Osteocyte (in vitro differentiated cells): ENCODE measurements at regions not wholly inside any gene's neighbourhood (a gene's known extent, or its start where the extent isn't known, plus 50 kb on each side); places are given as distances from the start of the nearest gene placed in this dataset.

Experiments used
- DNase-seq: peaks from one replicate; pipeline ENCODE4 v3.0.0; 2021; ENCODE audit warnings: mixed read lengths; ENCODE audit not compliant: unreplicated experiment; ENCODE audit errors: extremely low spot score
- H3K27ac Mint-ChIP-seq: one replicate; pipeline ENCODE4 v1.8.0; 2021; ENCODE audit warnings: mild to moderate bottlenecking, mixed read lengths; ENCODE audit not compliant: unreplicated experiment
- H3K27me3 Mint-ChIP-seq: one replicate; pipeline ENCODE4 v1.8.0; 2021; ENCODE audit warnings: mixed read lengths; ENCODE audit not compliant: unreplicated experiment
- H3K36me3 Mint-ChIP-seq: one replicate; pipeline ENCODE4 v1.8.0; 2021; ENCODE audit warnings: mixed read lengths; ENCODE audit not compliant: unreplicated experiment
- H3K4me1 Mint-ChIP-seq: one replicate; pipeline ENCODE4 v1.8.0; 2021; ENCODE audit warnings: mixed read lengths; ENCODE audit not compliant: unreplicated experiment
- H3K4me3 Mint-ChIP-seq: one replicate; pipeline ENCODE4 v1.8.0; 2021; ENCODE audit warnings: mild to moderate bottlenecking, moderate library complexity, mixed read lengths; ENCODE audit not compliant: unreplicated experiment
- H3K9me3 Mint-ChIP-seq: one replicate; pipeline ENCODE4 v1.8.0; 2021; ENCODE audit warnings: mixed read lengths; ENCODE audit not compliant: unreplicated experiment
- CTCF ChIP-seq: fragments of 200-600 bp; sonication (generic); IDR thresholded peaks from 2 replicates; pipeline ENCODE4 v1.5.0; 2021; ENCODE audit warnings: antibody characterized with exemption, mild to moderate bottlenecking, moderate library complexity

GRCh38 chr21:43292041-43292865 lies 123.4 kb downstream of the CRYAA start:
- Mint-ChIP-seq H3K27me3 (peaks cover 21% of the 10 kb centered on the region), H3K9me3 (peaks cover 8% of the 10 kb centered on the region), H3K27ac (no peak overlapping the region), H3K4me1 (peaks cover 11% of the 10 kb centered on the region), H3K4me3 (no peak overlapping the region), H3K36me3 (no peaks in the 10 kb centered on the region)
- DNase-seq: no peak
- no peak for TF ChIP-seq CTCF

- peaks cover 17% of the 10 kb centered on the region for H3K4me1 Mint-ChIP-seq
- peaks cover 17% of the 10 kb centered on the region for H3K27me3 Mint-ChIP-seq
- no peak overlapping the region for H3K4me3 Mint-ChIP-seq
- DNase-seq: no peak
- no peaks in the 10 kb centered on the region for H3K36me3 Mint-ChIP-seq
- H3K27ac Mint-ChIP-seq: no peak overlapping the region
- peaks cover 8% of the 10 kb centered on the region for H3K9me3 Mint-ChIP-seq
- TF ChIP-seq CTCF: no peak
These were observed 122.6 kb downstream of the CRYAA start for GRCh38 chr21:43291347-43291950.

- H3K4me1 Mint-ChIP-seq: peaks cover 17% of the 10 kb centered on the region
- peaks cover 16% of the 10 kb centered on the region for H3K27me3 Mint-ChIP-seq
- no peak for DNase-seq
- TF ChIP-seq CTCF: no peak
- no peak overlapping the region for H3K4me3 Mint-ChIP-seq
- no peaks in the 10 kb centered on the region for H3K36me3 Mint-ChIP-seq
- no peak overlapping the region for H3K27ac Mint-ChIP-seq
- H3K9me3 Mint-ChIP-seq: peaks cover 6% of the 10 kb centered on the region
These were observed 121.9 kb downstream of the CRYAA start for GRCh38 chr21:43290421-43291346.

GRCh38 chr21:43289966-43290365 lies 121.2 kb downstream of the CRYAA start:
- Mint-ChIP-seq H3K27me3 (peaks cover 10% of the 10 kb centered on the region), H3K27ac (no peak overlapping the region), H3K4me1 (peaks cover 17% of the 10 kb centered on the region), H3K9me3 (peaks cover 4% of the 10 kb centered on the region), H3K4me3 (no peak overlapping the region), H3K36me3 (no peaks in the 10 kb centered on the region)
- no peak for DNase-seq
- no peak for TF ChIP-seq CTCF
